ENCODE measurements at regions not wholly inside any gene's neighbourhood (a gene's known extent, or its start where the extent isn't known, plus 50 kb on each side); places are given as distances from the start of the nearest gene placed in this dataset.
"Not testable (repeated sequence)": the region's sequence is repeated elsewhere in the genome, so short reads cannot be mapped to it uniquely, and the experiment has no call there.

- Histone ChIP-seq H3K27ac (no peak overlapping the region), H3K4me3 (no peak overlapping the region), H3K27me3 (no peaks in the 10 kb centered on the region), H3K4me1 (no peaks in the 10 kb centered on the region), H3K9me3 (no peaks in the 10 kb centered on the region), H3K36me3 (no peaks in the 10 kb centered on the region)
- intact Hi-C loops (cut with DNase I): no loop called here
- TF ChIP-seq POLR2A (IDR thresholded peaks at IDR 0.05) (no peak), CTCF (IDR thresholded peaks at IDR 0.05) (no peak), POLR2AphosphoS5 (IDR thresholded peaks at IDR 0.05; ENCODE audit: insufficient read depth in 1 of 2, low read depth in 1 of 2) (no peak)
- no peak for DNase-seq (ENCODE audit: extremely low spot score in 2 of 2)
These were observed 128.2 kb upstream of the TBCA start for GRCh38 chr5:77904362-77904761.

DNA sequence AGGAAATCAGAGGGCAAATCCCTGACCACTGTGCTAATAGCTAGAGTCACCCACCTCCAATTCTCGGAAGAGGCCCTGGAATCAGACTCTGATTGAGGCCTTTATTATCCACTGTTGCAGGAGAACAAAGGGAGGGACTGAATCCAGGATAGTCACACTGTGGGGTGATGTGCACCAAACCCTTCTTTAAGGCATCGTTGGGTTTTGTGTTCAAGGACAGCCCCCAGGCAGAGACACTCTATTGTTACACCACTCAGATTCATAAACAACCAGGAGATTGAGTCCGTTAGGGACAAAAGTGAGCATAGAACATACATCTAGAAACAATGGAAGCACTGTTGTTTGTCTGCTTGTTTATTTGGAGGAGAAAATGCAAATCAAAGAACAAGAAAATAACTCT, 124.6 kb upstream of the TBCA start:
- no peak for DNase-seq (ENCODE audit: extremely low spot score in 2 of 2)
- H3K4me3 ChIP-seq: no peak overlapping the region
- no peak overlapping the region for H3K27ac ChIP-seq
- no peaks in the 10 kb centered on the region for H3K9me3 ChIP-seq
- TF ChIP-seq POLR2AphosphoS5 (IDR thresholded peaks at IDR 0.05; ENCODE audit: insufficient read depth in 1 of 2, low read depth in 1 of 2) (no peak), POLR2A (IDR thresholded peaks at IDR 0.05) (no peak), CTCF (IDR thresholded peaks at IDR 0.05) (no peak)
- H3K4me1 ChIP-seq: no peaks in the 10 kb centered on the region
- intact Hi-C loops (cut with DNase I): no loop called here
- H3K36me3 ChIP-seq: no peaks in the 10 kb centered on the region
- H3K27me3 ChIP-seq: no peaks in the 10 kb centered on the region

GRCh38 chr5:77898385-77898784, 122.2 kb upstream of the TBCA start:
- Histone ChIP-seq H3K4me3 (no peak overlapping the region), H3K36me3 (no peaks in the 10 kb centered on the region), H3K9me3 (no peaks in the 10 kb centered on the region), H3K27me3 (no peaks in the 10 kb centered on the region), H3K4me1 (no peaks in the 10 kb centered on the region), H3K27ac (no peak overlapping the region)
- no peak for DNase-seq (ENCODE audit: extremely low spot score in 2 of 2)
- intact Hi-C loops (cut with DNase I): no loop called here
- TF ChIP-seq POLR2A (IDR thresholded peaks at IDR 0.05) (no peak), POLR2AphosphoS5 (IDR thresholded peaks at IDR 0.05; ENCODE audit: insufficient read depth in 1 of 2, low read depth in 1 of 2) (no peak), CTCF (IDR thresholded peaks at IDR 0.05) (no peak)

DNA sequence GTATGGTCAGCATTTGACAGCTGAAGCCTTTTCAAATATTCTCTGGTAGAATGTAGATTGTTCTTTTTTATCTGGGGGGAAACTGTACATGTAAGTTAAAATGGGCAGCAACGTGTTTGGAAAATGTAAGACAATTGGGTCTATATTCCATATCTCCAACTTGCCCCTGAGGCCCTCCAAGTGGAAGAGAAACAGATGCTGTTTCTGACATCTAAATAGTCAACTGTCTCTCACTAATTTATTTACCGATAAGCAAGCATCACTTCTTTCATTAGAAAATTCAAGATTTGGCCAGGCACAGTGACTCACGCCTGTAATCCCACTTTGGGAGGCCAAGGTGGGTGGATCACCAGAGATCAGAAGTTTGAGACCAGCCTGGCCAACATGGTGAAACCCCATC, 120.2 kb upstream of the TBCA start:
- TF ChIP-seq POLR2A (IDR thresholded peaks at IDR 0.05) (no peak), CTCF (IDR thresholded peaks at IDR 0.05) (no peak), POLR2AphosphoS5 (IDR thresholded peaks at IDR 0.05; ENCODE audit: insufficient read depth in 1 of 2, low read depth in 1 of 2) (no peak)
- Histone ChIP-seq H3K36me3 (no peaks in the 10 kb centered on the region), H3K4me1 (no peaks in the 10 kb centered on the region), H3K4me3 (no peak overlapping the region), H3K27me3 (no peaks in the 10 kb centered on the region), H3K27ac (no peak overlapping the region), H3K9me3 (no peaks in the 10 kb centered on the region)
- intact Hi-C loops (cut with DNase I): no loop called here
- no peak for DNase-seq (ENCODE audit: extremely low spot score in 2 of 2)

- intact Hi-C loops (cut with DNase I); H3K9me3 ChIP-seq; DNase-seq (ENCODE audit: extremely low spot score in 2 of 2); H3K36me3 ChIP-seq; H3K27ac ChIP-seq; H3K4me3 ChIP-seq; H3K4me1 ChIP-seq; H3K27me3 ChIP-seq: not testable (repeated sequence)
These were observed 118.0 kb upstream of the TBCA start for GRCh38 chr5:77894103-77894502.

Measured in vagina (tissue), 2 donors.